ENCODE measurements at regions not wholly inside any gene's neighbourhood (a gene's known extent, or its start where the extent isn't known, plus 50 kb on each side); places are given as distances from the start of the nearest gene placed in this dataset.
"Not testable (repeated sequence)": the region's sequence is repeated elsewhere in the genome, so short reads cannot be mapped to it uniquely, and the experiment has no call there.

GRCh38 chr1:55298167-55298894, 83.2 kb upstream of the USP24 start:
- DNase-seq = no peak

- not testable (repeated sequence) for DNase-seq
These were observed 81.1 kb upstream of the USP24 start for GRCh38 chr1:55296247-55296646.

- no peak for DNase-seq
These were observed 74.5 kb upstream of the USP24 start for GRCh38 chr1:55289614-55290013.

- no peak for DNase-seq
These were observed 73.9 kb upstream of the USP24 start for GRCh38 chr1:55289042-55289441.

GRCh38 chr1:55288245-55288644, 73.1 kb upstream of the USP24 start:
- peak; percentile 53 for DNase-seq

- DNase-seq = no peak
These were observed 72.6 kb upstream of the USP24 start for GRCh38 chr1:55287723-55288122.

GRCh38 chr1:55286856-55287602, 71.9 kb upstream of the USP24 start:
- DNase-seq = no peak

GRCh38 chr1:55285834-55286233, 70.7 kb upstream of the USP24 start:
- DNase-seq = no peak

GRCh38 chr1:55284856-55285255, 69.7 kb upstream of the USP24 start:
- DNase-seq = no peak

- no peak for DNase-seq
These were observed 66.9 kb upstream of the USP24 start for GRCh38 chr1:55282058-55282457.

- DNase-seq = no peak
These were observed 65.6 kb upstream of the USP24 start for GRCh38 chr1:55280731-55281130.

GRCh38 chr1:55279627-55280026, 64.5 kb upstream of the USP24 start:
- no peak for DNase-seq

- no peak for DNase-seq
These were observed 63.2 kb upstream of the USP24 start for GRCh38 chr1:55278378-55278777.

- DNase-seq = peak; percentile 65
These were observed 62.4 kb upstream of the USP24 start for GRCh38 chr1:55277377-55278130.

- no peak for DNase-seq
These were observed 61.7 kb upstream of the USP24 start for GRCh38 chr1:55276671-55277376.

GRCh38 chr1:55275941-55276341, 60.8 kb upstream of the USP24 start:
- DNase-seq = no peak

GRCh38 chr1:55275151-55275748, 60.1 kb upstream of the USP24 start:
- DNase-seq = no peak

- DNase-seq = no peak
These were observed 57.8 kb upstream of the USP24 start for GRCh38 chr1:55272994-55273393.
